ENCODE measurements at regions not wholly inside any gene's neighbourhood (a gene's known extent, or its start where the extent isn't known, plus 50 kb on each side); places are given as distances from the start of the nearest gene placed in this dataset.

DNA sequence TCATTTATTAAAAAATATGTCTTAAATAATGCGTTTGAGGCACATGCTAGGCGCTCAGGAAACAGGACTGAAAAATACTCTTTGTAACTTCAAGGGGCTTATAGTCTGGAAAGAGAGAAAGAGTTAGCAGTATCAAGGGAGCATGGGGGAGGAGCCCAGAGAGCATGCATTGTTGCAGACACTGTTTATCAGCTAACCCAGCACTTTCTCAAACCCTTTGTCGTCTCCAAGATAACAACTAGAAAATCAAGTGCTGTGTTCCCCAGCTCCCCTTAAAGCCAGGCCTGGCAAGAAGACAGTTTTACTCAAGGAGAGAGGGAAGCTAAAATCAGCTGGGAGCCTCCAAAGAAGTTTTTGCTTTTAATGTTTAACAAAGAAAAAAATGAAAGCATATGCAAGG lies 98.4 kb downstream of the PERP start:
- TF ChIP-seq, protein P1, sequence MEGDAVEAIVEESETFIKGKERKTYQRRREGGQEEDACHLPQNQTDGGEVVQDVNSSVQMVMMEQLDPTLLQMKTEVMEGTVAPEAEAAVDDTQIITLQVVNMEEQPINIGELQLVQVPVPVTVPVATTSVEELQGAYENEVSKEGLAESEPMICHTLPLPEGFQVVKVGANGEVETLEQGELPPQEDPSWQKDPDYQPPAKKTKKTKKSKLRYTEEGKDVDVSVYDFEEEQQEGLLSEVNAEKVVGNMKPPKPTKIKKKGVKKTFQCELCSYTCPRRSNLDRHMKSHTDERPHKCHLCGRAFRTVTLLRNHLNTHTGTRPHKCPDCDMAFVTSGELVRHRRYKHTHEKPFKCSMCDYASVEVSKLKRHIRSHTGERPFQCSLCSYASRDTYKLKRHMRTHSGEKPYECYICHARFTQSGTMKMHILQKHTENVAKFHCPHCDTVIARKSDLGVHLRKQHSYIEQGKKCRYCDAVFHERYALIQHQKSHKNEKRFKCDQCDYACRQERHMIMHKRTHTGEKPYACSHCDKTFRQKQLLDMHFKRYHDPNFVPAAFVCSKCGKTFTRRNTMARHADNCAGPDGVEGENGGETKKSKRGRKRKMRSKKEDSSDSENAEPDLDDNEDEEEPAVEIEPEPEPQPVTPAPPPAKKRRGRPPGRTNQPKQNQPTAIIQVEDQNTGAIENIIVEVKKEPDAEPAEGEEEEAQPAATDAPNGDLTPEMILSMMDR (conservative IDR thresholded peaks at IDR 0.05; ENCODE audit: low read length), result no peak
- TF ChIP-seq EZH2phosphoT487 (IDR thresholded peaks at IDR 0.05; ENCODE audit: borderline replicate concordance, low read depth, low read length), result no peak

Data from OCI-LY7 (cell line).